Lung (tissue), 11 donors: ENCODE measurements at regions not wholly inside any gene's neighbourhood (a gene's known extent, or its start where the extent isn't known, plus 50 kb on each side); places are given as distances from the start of the nearest gene placed in this dataset.

ENCODE experiments used
- ATAC-seq: fragments of 200-7000 bp; cut with Tn5 transposase; one replicate; pipeline ENCODE4 v1.9.1; 2020; ENCODE audit warnings: moderate number of reproducible peaks; ENCODE audit not compliant: insufficient read depth, low FRiP score
- DNase-seq, 3 donors: peaks; one replicate each; pipeline ENCODE4 v3.0.0-alpha.2; 2013 to 2017
- H3K27ac ChIP-seq, 2 donors: one replicate each; pipeline ENCODE4 v1.5.1; 2013; ENCODE audit warnings: mild to moderate bottlenecking in 2 of 2, moderate library complexity in 2 of 2, control low read depth in 1 of 2, inconsistent platforms in 1 of 2, low read depth in 1 of 2, low read length in 1 of 2
- H3K27me3 ChIP-seq, 3 donors: one replicate each; pipeline ENCODE4 v1.5.1; 2013; ENCODE audit warnings: low read length in 2 of 3; ENCODE audit not compliant: control insufficient read depth in 3 of 3, insufficient read depth in 3 of 3
- H3K36me3 ChIP-seq, 4 donors: one replicate each; pipeline ENCODE4 v1.5.1; 2013; ENCODE audit warnings: low read length in 4 of 4, mild to moderate bottlenecking in 1 of 4, moderate library complexity in 1 of 4; ENCODE audit not compliant: control insufficient read depth in 4 of 4, insufficient read depth in 4 of 4
- H3K4me1 ChIP-seq, 5 donors: one replicate each; pipeline ENCODE4 v1.5.1; 2013; ENCODE audit warnings: low read length in 5 of 5, mild to moderate bottlenecking in 2 of 5, moderate library complexity in 1 of 5; ENCODE audit not compliant: control insufficient read depth in 5 of 5, insufficient read depth in 5 of 5
- H3K4me3 ChIP-seq: one replicate; pipeline ENCODE4 v1.5.1; 2013; ENCODE audit warnings: mild to moderate bottlenecking, control low read depth, moderate library complexity
- H3K9ac ChIP-seq, 2 donors: one replicate each; pipeline ENCODE4 v1.5.1; 2013; ENCODE audit warnings: low read length in 2 of 2, control low read depth in 1 of 2; ENCODE audit not compliant: insufficient read depth in 1 of 2
- H3K9me3 ChIP-seq, 4 donors: one replicate each; pipeline ENCODE4 v1.5.1; 2013; ENCODE audit warnings: low read length in 3 of 4, mild to moderate bottlenecking in 1 of 4, moderate library complexity in 1 of 4; ENCODE audit not compliant: control insufficient read depth in 4 of 4, insufficient read depth in 3 of 4
- CTCF ChIP-seq: IDR thresholded peaks from 2 replicates; pipeline ENCODE4 v1.5.1; 2012; ENCODE audit warnings: mild to moderate bottlenecking; ENCODE audit errors: control extremely low read depth, extremely low read depth
- WGBS, 2 donors: extraction: QIAGEN DNeasy Blood & Tissue Kit; methylation state at CpG; one replicate each; pipeline ENCODE4 v1.1.7; 2013; 5-methylcytosine and 5-hydroxymethylcytosine counted together
- donor health status: control.
- donor health status: control.
- donor health status: Bipolar disorder and iron deficiency.
- donor health status: healthy.
- donor health status: DM: yes; HTN: yes; CAD: no.

- 88 to 95% methylated on average over 1 of the region's 1 CpG for WGBS, 2 donors
- no peak overlapping the region for H3K4me3 ChIP-seq
Observed at GRCh38 chr4:148684638-148685037, 242.4 kb upstream of the NR3C2 start.

GRCh38 chr4:148680884-148681283, 238.7 kb upstream of the NR3C2 start:
- WGBS, 2 donors = 49 to 70% methylated on average over 2 of the region's 2 CpGs

More at GRCh38 chr4:148684638-148685037, 242.4 kb upstream of the NR3C2 start:
- H3K27me3 ChIP-seq = no peaks in the 10 kb centered on the region
- H3K36me3 ChIP-seq = no peaks in the 10 kb centered on the region
- H3K4me1 ChIP-seq = no peaks in the 10 kb centered on the region
- TF ChIP-seq CTCF = no peak
- H3K27ac ChIP-seq = no peak overlapping the region
- no peaks in the 10 kb centered on the region for H3K9me3 ChIP-seq
- no peak for DNase-seq
- H3K9ac ChIP-seq = no peak overlapping the region
- no peak for ATAC-seq

GRCh38 chr4:148676344-148676743, 234.1 kb upstream of the NR3C2 start:
- no peak for TF ChIP-seq CTCF
- ATAC-seq (no peak), DNase-seq (no peak)
- Histone ChIP-seq H3K4me3 (no peak overlapping the region), H3K9me3 (no peaks in the 10 kb centered on the region), H3K27me3 (no peaks in the 10 kb centered on the region), H3K9ac (no peak overlapping the region), H3K4me1 (no peaks in the 10 kb centered on the region), H3K36me3 (no peaks in the 10 kb centered on the region), H3K27ac (no peak overlapping the region)

More at GRCh38 chr4:148680884-148681283, 238.7 kb upstream of the NR3C2 start:
- H3K4me3 ChIP-seq = no peak overlapping the region
- H3K27me3 ChIP-seq = no peaks in the 10 kb centered on the region
- H3K9me3 ChIP-seq = no peaks in the 10 kb centered on the region
- H3K36me3 ChIP-seq = no peaks in the 10 kb centered on the region
- no peak for TF ChIP-seq CTCF
- no peaks in the 10 kb centered on the region for H3K4me1 ChIP-seq
- no peak overlapping the region for H3K27ac ChIP-seq
- no peak for ATAC-seq
- H3K9ac ChIP-seq = no peak overlapping the region
- no peak for DNase-seq

- Histone ChIP-seq H3K9me3 (no peaks in the 10 kb centered on the region), H3K9ac (no peak overlapping the region), H3K4me3 (no peak overlapping the region), H3K36me3 (no peaks in the 10 kb centered on the region), H3K27me3 (no peaks in the 10 kb centered on the region), H3K4me1 (peaks cover 0 to 2% (median 0%) of the 10 kb centered on the region in 5 donors), H3K27ac (no peak overlapping the region)
- TF ChIP-seq CTCF = no peak
- ATAC-seq = no peak
- no peak for DNase-seq
- WGBS, 2 donors = 80 to 83% methylated on average over 3 of the region's 3 CpGs
Observed at GRCh38 chr4:148674876-148675275, 232.7 kb upstream of the NR3C2 start.
